Breast epithelium (tissue), 3 donors: ENCODE measurements at regions not wholly inside any gene's neighbourhood (a gene's known extent, or its start where the extent isn't known, plus 50 kb on each side); places are given as distances from the start of the nearest gene placed in this dataset.

ENCODE experiments used
- POLR2A ChIP-seq: fragments of 450-650 bp; IDR thresholded peaks from one replicate; pipeline ENCODE4 v1.6.1; 2016; ENCODE audit warnings: antibody characterized with exemption, mild to moderate bottlenecking, moderate library complexity
- POLR2AphosphoS5 ChIP-seq, 3 donors: sonication (generic); formaldehyde crosslinking; IDR thresholded peaks; one replicate each; pipeline ENCODE4 v1.6.1; 2017; ENCODE audit warnings: antibody characterized with exemption in 3 of 3
- TF ChIP-seq, protein P1 (sequence below), 3 donors: fragments of 450-650 bp; IDR thresholded peaks; one replicate each; pipeline ENCODE4 v1.5.1; 2016 to 2017; ENCODE audit warnings: antibody characterized with exemption in 3 of 3, mild to moderate bottlenecking in 3 of 3, moderate library complexity in 3 of 3

GRCh38 chr18:67269206-67269605 is 247.3 kb downstream of the DSEL start:
- TF ChIP-seq POLR2A (no peak), POLR2AphosphoS5 (IDR thresholded peaks at IDR 0.05) (no peak)
- TF ChIP-seq, protein P1, sequence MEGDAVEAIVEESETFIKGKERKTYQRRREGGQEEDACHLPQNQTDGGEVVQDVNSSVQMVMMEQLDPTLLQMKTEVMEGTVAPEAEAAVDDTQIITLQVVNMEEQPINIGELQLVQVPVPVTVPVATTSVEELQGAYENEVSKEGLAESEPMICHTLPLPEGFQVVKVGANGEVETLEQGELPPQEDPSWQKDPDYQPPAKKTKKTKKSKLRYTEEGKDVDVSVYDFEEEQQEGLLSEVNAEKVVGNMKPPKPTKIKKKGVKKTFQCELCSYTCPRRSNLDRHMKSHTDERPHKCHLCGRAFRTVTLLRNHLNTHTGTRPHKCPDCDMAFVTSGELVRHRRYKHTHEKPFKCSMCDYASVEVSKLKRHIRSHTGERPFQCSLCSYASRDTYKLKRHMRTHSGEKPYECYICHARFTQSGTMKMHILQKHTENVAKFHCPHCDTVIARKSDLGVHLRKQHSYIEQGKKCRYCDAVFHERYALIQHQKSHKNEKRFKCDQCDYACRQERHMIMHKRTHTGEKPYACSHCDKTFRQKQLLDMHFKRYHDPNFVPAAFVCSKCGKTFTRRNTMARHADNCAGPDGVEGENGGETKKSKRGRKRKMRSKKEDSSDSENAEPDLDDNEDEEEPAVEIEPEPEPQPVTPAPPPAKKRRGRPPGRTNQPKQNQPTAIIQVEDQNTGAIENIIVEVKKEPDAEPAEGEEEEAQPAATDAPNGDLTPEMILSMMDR (IDR thresholded peaks at IDR 0.05) = no peak
